NCI-H226 (cell line): ENCODE measurements at regions not wholly inside any gene's neighbourhood (a gene's known extent, or its start where the extent isn't known, plus 50 kb on each side); places are given as distances from the start of the nearest gene placed in this dataset.

Experiments used
- DNase-seq: peaks from one replicate; pipeline ENCODE4 v3.0.0-alpha.2; 2015

GRCh38 chr10:20959242-20959641 lies 62.1 kb upstream of the NEBL start:
- no peak for DNase-seq

- DNase-seq = no peak
These were observed 61.7 kb upstream of the NEBL start for GRCh38 chr10:20958764-20959163.

GRCh38 chr10:20958225-20958624 lies 61.1 kb upstream of the NEBL start:
- no peak for DNase-seq

DNA sequence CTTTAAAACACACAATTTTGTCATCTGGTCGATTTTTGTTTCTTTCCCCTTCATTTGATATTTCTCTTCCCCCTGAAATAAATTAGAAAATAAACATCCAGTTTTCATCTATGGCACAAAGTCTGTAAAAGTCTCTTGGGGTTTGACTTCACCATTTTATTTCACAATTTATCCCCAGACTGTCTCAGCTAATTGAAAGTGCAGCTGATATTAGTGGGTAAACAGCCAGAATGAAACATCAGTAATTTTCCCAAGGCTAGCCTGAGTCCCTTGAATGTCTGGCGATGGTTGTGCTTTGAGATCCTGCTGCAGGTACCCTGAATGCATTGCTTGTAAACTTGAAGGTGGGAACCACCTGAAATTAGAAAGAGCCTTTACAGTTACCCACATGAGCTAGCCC lies 60.6 kb upstream of the NEBL start:
- no peak for DNase-seq

GRCh38 chr10:20956843-20957242 lies 59.7 kb upstream of the NEBL start:
- DNase-seq = no peak

DNA sequence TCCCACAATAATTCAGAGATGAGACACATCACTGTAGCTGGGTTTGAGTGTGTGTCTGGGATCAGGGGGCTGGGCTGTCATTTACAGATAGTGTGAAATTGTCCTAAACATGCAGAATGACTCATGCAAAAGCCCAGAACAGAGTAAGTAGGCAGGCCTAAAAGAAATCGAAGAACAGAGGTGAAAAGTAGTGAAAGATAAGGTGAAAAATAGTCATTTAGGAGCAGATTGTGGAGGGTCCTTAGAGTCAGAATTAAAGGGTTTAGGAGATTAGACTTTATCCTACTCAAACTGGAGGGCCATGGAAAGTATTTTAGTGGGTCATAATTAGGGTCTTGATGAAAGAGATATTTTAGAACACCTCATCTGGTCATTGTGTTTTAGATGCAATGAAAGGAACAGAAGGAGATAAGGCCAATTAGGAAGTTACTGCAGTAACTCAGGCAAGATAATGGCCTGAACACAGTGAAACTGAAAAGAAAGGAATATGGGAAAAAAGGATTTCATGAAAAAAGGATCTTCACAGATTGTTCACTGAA lies 58.3 kb upstream of the NEBL start:
- no peak for DNase-seq

DNA sequence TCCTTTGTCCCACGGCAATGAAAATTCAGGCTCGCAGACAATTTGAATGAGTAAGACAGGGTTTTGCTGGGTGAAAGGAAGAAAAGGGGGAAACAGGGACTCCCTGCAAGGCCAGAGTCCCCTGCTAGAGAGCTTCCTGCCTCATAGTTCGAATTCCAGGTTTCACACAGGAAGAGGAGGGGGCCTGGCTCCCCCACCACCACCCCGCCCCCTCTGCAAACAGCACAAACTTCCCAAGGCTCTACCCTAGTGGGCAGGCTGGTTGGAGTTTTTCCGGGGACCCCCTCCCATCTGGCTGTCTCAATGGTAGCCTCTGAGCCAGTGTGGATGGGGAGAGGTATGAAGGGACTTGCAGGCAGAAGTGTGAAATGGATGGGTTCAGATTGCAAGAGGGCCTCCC lies 57.4 kb upstream of the NEBL start:
- DNase-seq = no peak

DNA sequence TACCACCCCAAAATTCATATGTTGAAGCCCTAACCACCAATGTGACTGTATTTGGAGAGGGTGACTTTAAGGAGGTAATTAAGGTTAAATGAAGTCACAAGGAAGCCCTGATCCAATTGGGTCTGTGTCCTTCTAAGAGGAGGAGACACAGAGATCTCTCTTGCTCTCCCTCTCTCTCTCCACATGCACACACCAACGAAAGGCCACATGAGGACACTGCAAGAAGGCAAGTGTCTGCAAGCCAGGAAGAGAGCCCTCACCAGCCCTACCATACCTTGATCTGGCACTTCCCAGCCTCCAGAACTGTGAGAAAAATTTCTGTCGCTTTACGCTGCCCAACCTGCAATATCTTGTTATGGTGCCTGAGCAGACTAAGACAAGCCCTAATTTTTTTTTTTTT lies 56.0 kb upstream of the NEBL start:
- no peak for DNase-seq

GRCh38 chr10:20949967-20950366 lies 52.9 kb upstream of the NEBL start:
- no peak for DNase-seq

GRCh38 chr10:20948686-20949327 lies 51.7 kb upstream of the NEBL start:
- DNase-seq = no peak
